ENCODE measurements at regions not wholly inside any gene's neighbourhood (a gene's known extent, or its start where the extent isn't known, plus 50 kb on each side); places are given as distances from the start of the nearest gene placed in this dataset.

GRCh38 chr14:84520711-84521338 lies 1009.1 kb upstream of the FLRT2 start:
- no peak for DNase-seq (ENCODE audit: low read depth)
- TF ChIP-seq CTCF (IDR thresholded peaks at IDR 0.05; ENCODE audit: insufficient read depth, low read length, poor library complexity, severe bottlenecking) = no peak
- no peaks in the 10 kb centered on the region for H3K36me3 ChIP-seq (ENCODE audit: control insufficient read depth, insufficient read depth, low read length)
- no peaks in the 10 kb centered on the region for H3K27me3 ChIP-seq (ENCODE audit: control insufficient read depth, insufficient read depth, low read length)
- H3K4me3 ChIP-seq (ENCODE audit: low read depth, low read length) = no peak overlapping the region

- Histone ChIP-seq H3K27me3 (ENCODE audit: control insufficient read depth, insufficient read depth, low read length) (no peaks in the 10 kb centered on the region), H3K4me3 (ENCODE audit: low read depth, low read length) (no peak overlapping the region), H3K36me3 (ENCODE audit: control insufficient read depth, insufficient read depth, low read length) (no peaks in the 10 kb centered on the region)
- no peak for DNase-seq (ENCODE audit: low read depth)
- no peak for TF ChIP-seq CTCF (IDR thresholded peaks at IDR 0.05; ENCODE audit: insufficient read depth, low read length, poor library complexity, severe bottlenecking)
These were observed 1006.2 kb upstream of the FLRT2 start for GRCh38 chr14:84523746-84524145.

GRCh38 chr14:84527706-84528105 lies 1002.2 kb upstream of the FLRT2 start:
- DNase-seq (ENCODE audit: low read depth) = no peak
- Histone ChIP-seq H3K27me3 (ENCODE audit: control insufficient read depth, insufficient read depth, low read length) (no peaks in the 10 kb centered on the region), H3K36me3 (ENCODE audit: control insufficient read depth, insufficient read depth, low read length) (no peaks in the 10 kb centered on the region), H3K4me3 (ENCODE audit: low read depth, low read length) (no peak overlapping the region)
- no peak for TF ChIP-seq CTCF (IDR thresholded peaks at IDR 0.05; ENCODE audit: insufficient read depth, low read length, poor library complexity, severe bottlenecking)

- no peak for TF ChIP-seq CTCF (IDR thresholded peaks at IDR 0.05; ENCODE audit: insufficient read depth, low read length, poor library complexity, severe bottlenecking)
- Histone ChIP-seq H3K4me3 (ENCODE audit: low read depth, low read length) (no peak overlapping the region), H3K36me3 (ENCODE audit: control insufficient read depth, insufficient read depth, low read length) (no peaks in the 10 kb centered on the region), H3K27me3 (ENCODE audit: control insufficient read depth, insufficient read depth, low read length) (no peaks in the 10 kb centered on the region)
- no peak for DNase-seq (ENCODE audit: low read depth)
These were observed 997.9 kb upstream of the FLRT2 start for GRCh38 chr14:84532016-84532415.

- DNase-seq (ENCODE audit: low read depth) = no peak
- no peak overlapping the region for H3K4me3 ChIP-seq (ENCODE audit: low read depth, low read length)
- TF ChIP-seq CTCF (IDR thresholded peaks at IDR 0.05; ENCODE audit: insufficient read depth, low read length, poor library complexity, severe bottlenecking) = no peak
- no peaks in the 10 kb centered on the region for H3K36me3 ChIP-seq (ENCODE audit: control insufficient read depth, insufficient read depth, low read length)
- no peaks in the 10 kb centered on the region for H3K27me3 ChIP-seq (ENCODE audit: control insufficient read depth, insufficient read depth, low read length)
These were observed 996.7 kb upstream of the FLRT2 start for GRCh38 chr14:84533181-84533725.

- H3K36me3 ChIP-seq (ENCODE audit: control insufficient read depth, insufficient read depth, low read length) = no peaks in the 10 kb centered on the region
- H3K27me3 ChIP-seq (ENCODE audit: control insufficient read depth, insufficient read depth, low read length) = no peaks in the 10 kb centered on the region
- no peak for TF ChIP-seq CTCF (IDR thresholded peaks at IDR 0.05; ENCODE audit: insufficient read depth, low read length, poor library complexity, severe bottlenecking)
- no peak for DNase-seq (ENCODE audit: low read depth)
- H3K4me3 ChIP-seq (ENCODE audit: low read depth, low read length) = no peak overlapping the region
These were observed 996.2 kb upstream of the FLRT2 start for GRCh38 chr14:84533791-84534190.

Measured in kidney epithelial cell (primary cell).